ENCODE measurements at regions not wholly inside any gene's neighbourhood (a gene's known extent, or its start where the extent isn't known, plus 50 kb on each side); places are given as distances from the start of the nearest gene placed in this dataset.

- TF ChIP-seq POLR2A (IDR thresholded peaks at IDR 0.05): no peak
- no peak for TF ChIP-seq CTCF (IDR thresholded peaks at IDR 0.05)
Measured at GRCh38 chr7:41139789-41140188, 563.1 kb downstream of the INHBA start.
